CD1c-positive myeloid dendritic cell (primary cell): ENCODE measurements at regions not wholly inside any gene's neighbourhood (a gene's known extent, or its start where the extent isn't known, plus 50 kb on each side); places are given as distances from the start of the nearest gene placed in this dataset.
"Not testable (repeated sequence)": the region's sequence is repeated elsewhere in the genome, so short reads cannot be mapped to it uniquely, and the experiment has no call there.

Experiments used
- DNase-seq: peaks from one replicate; pipeline ENCODE4 v3.0.0-alpha.2; 2016; ENCODE audit errors: extremely low spot score

GRCh38 chr6:62819640-62820039 is 391.6 kb upstream of the FKBP1C start:
- no peak for DNase-seq

GRCh38 chr6:62808565-62809293 is 402.5 kb upstream of the FKBP1C start:
- DNase-seq = no peak

DNA sequence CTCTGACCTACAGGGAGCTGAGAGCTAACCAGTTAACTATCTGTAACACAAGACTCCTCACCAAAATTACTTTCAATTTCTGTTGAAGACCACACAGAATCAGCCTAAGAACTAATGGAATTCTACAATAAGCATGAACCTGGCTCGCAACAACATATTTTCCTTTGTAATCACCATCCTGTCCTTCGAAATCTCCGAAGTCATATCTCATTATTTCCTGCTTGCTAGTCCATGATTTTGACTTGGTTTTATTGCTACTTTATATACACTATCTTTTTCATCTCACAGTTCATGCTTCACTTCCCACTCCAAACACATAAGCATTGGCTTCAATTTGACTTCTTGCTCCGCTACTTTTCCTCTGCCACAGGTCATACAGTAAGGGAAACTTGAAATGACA is 405.8 kb upstream of the FKBP1C start:
- no peak for DNase-seq

- no peak for DNase-seq
Measured at GRCh38 chr6:62803094-62803493, 408.2 kb upstream of the FKBP1C start.

- DNase-seq = no peak
Measured at GRCh38 chr6:62797190-62797589, 414.1 kb upstream of the FKBP1C start.

DNA sequence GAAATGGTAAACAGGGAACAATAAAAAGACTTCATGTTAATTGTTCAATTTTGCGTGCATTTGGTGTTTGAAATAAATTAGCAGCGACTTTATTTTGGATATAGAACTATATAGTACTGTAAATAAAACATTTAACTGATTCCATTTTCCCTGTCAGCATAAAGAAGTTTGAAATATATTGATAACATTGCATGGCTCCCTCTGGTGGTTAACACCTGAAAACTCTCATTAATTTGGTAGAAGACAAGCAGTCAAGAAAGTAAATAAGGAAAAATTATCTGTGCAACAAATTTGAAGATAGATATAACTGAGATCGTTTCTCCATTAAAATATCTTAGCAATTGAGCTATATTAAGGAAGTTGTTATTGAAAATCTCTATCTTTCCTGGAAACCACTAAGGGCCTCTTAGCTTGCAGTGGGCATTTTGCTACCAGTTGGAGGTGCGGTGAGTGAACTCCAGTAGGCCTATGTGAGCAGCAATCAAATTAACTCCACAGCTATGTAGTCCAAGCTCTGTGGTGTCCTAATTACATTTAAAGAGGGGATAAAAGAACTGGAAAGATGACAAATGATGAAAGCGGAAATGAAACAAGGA is 435.7 kb upstream of the FKBP1C start:
- no peak for DNase-seq

DNA sequence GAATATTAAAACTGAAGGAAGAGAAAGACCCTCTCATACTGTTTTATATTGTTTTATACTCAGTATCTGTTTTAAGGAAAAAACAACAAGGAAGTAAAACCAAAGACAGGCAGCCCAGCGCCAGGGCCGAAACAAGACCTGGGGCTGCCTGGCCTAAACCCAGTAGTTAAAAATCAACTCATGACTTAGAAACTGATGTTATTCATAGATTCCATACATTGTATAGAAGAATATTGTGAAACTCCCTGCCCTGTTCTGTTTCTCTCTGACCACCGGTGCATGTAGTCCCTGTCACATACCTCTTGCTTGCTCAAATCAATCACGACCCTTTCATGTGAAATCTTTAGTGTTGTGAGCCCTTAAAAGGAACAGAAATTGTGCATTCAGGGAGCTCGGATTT is 445.1 kb upstream of the FKBP1C start:
- not testable (repeated sequence) for DNase-seq

DNA sequence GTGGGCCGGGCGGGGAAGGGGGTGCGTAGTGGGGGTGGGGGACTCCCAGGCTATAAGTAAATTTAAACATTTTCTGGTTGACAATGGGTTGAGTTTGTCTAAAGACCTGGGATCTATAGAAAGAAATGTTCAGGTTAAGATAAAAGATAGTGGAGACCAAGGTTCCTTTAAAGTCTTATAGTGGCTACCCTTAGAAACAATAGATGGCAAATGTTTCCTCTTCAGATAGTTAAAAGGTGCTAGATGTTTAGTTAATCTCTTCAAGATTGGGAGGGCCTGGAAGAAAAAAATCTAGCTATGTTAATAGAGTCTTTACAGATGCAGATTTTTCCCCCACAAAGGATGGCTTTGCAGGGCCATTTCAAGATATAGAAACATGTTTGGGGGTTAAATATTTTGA is 446.4 kb upstream of the FKBP1C start:
- DNase-seq = no peak

DNA sequence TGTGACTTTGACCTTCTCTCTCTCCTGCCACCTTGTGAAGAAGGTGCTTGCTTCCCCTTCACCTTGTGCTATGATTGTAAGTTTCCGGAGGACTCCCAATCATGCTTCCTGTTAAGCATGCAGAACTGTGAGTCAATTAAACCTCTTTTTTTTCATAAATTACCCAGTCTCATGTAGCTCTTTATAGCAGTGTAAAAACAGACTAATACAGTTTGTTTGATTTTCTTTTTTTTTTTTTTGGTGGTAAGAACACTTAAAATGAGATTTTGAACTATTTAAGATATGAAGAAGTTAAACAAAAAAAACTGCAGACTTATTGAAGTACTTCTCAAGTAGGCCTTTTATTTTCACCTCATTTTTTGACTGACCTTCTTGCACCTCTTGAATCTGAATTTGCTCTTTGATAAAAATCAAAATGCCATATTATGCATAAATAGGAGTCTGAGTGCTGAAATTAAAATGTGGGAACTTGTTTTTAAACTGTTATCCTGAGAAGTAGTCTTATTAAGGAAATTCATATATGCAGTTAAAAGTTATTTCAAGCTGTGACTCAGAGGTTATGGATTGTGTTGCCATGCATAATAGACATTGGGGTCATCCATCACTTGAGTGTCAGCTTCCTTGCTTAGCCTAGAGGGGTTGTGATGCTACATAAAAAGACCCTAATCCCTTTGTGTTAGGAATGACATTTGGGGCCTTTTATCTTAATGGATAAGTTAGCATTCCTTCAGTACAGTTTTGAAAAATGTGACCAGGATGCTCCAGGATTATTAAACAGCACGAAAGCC is 447.9 kb upstream of the FKBP1C start:
- no peak for DNase-seq

- DNase-seq = no peak
Measured at GRCh38 chr6:62746968-62747367, 460.9 kb upstream of the KHDRBS2 start.

DNA sequence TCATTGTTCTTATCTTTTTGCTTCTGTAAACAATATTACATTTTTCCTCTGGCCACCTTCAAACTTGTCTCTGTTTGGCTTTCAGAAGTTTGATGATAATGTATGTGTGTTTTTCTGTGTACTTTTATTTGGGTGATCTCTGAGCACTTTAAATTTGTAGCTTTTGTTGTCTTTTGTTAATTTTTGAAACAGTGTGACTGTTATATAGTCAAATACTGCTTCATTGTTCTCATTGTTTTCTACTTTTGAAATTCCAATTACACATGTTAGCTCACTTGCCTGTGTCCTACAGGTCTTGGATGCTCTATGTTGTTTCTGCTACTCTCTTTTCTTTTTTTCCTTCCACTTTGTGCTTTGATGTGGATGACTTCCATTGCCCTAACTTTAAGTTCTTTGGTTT is 460.1 kb upstream of the KHDRBS2 start:
- DNase-seq = no peak

- DNase-seq = no peak
Measured at GRCh38 chr6:62740596-62740995, 454.6 kb upstream of the KHDRBS2 start.

GRCh38 chr6:62740171-62740570 is 454.1 kb upstream of the KHDRBS2 start:
- no peak for DNase-seq

DNA sequence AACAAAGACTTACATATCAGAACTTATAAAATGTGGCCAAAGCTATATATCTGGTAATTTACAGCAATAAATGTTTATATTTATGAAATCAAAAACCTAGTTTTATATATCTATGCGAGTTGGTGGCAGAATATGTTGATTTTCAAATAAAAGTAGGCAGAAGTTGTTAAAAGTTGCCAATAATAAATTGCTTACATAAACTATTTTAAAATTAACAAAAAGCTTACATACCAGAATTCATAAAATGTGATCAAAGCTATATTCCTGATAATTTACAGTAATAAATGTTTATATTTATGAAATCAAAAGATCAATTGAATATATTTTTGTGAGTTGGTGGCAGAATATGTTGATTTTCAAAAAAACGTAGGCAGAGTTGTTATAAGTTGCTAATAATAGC is 451.8 kb upstream of the KHDRBS2 start:
- DNase-seq = no peak

- no peak for DNase-seq
Measured at GRCh38 chr6:62721408-62721807, 435.4 kb upstream of the KHDRBS2 start.

DNA sequence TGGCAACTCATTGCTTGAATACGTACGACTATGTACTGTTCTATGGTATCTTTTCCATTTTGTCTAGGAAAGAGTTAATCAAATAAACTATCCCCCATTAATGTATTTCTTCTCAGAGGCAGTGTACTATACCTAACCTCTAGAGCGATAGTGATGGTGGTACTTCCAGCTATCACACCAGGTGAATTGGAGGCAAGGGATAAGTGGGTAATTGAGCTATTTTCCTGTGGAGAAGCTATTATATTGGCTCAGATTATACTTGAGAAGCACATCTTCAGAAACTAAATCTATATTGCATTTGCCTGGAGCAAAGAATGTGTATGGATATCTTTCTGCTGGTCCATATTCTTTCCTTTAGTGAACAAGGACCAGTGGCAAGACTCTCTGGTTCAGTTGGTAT is 430.7 kb upstream of the KHDRBS2 start:
- DNase-seq = no peak

DNA sequence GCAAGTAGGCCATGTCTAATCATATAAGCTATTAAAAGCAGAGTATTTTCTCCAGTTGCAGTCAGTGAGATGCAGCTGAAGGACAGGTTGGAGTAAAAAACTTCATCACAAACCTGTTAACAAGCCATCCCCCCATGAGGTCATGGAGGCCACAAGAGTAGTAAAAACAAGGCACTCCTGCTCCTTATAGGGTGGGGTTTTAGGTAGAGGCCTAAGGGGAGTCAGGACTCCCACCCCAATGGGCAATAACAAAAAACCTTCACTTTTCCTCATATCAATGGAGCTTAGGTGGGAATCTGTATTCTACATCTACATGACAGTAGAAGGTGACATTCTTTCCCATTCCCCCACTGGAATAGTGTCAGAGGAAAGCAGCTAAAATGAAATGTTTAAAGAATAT is 428.1 kb upstream of the KHDRBS2 start:
- DNase-seq = no peak

DNA sequence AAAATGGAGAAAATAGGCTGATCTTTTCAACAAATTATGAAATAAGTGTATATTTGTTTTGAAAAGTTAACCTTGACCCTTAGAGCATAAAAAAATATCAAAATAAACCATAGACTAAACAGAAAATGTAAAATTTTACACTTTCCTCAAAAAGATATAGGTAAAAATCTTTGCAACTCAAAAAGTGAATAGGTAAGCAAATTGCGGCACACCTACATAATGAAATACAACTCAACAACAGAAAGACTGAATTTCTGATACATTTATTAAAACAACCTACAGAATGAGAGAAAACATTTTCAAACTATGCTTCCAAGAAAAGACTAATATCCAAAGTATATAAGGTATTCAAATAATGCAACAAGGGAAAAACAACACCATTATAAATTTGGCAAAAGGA is 425.7 kb upstream of the KHDRBS2 start:
- DNase-seq = no peak

GRCh38 chr6:62707914-62708313 is 421.9 kb upstream of the KHDRBS2 start:
- DNase-seq = no peak

DNA sequence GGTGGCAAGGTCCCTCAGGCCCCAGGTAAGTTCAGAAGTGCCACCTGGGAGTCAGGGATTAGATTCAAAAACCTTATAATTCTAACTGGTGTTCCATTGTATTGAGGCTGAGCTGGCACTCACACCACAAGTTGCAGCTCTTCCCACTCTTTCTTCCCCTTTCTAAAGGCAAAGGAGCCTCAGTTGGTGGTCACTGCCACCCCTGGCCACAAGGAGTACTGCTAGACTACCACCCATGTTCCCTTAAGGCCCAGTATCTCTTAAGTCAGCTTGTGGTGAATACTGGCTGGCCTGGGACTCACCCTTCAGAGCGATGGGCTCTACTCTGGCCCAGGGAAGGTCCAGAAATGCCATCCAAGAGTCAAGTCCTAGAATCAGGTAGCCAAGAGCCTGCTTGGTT is 421.1 kb upstream of the KHDRBS2 start:
- no peak for DNase-seq

DNA sequence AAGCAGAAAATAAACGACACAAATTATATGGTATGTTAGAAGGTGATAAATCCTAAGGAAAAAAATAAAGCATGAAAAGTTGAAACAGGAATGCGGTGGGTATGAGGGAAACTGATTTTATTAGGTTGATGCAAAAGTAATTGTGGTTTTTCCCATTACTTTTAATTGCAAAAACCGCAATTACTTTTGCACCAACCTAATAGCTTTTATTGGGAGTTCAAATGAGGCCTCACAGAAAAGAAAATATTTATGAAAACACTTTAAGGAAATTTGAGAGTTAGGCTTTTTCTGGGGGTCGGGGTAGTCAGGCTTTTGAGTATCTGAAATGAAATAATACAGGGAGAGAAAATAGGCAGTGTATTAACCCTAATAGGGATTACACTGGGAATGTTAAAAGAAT is 397.0 kb upstream of the KHDRBS2 start:
- DNase-seq = no peak

DNA sequence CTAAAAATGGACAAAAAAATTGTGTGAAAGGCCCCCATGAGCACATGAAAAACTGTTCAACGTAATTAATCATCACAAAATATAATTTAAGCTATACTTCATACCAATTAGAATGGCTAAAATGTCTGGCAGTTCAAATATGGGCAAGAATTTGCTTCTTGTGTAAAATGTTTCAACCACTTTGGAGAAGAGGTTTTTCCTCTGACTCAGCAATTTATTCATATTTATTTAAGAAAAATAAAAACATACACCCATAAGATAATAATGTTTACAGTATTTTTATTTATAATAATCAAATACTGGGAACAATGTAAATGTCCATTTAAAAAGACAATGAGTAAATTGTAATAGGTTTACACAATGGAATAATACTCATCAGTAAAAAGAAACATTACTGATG is 395.1 kb upstream of the KHDRBS2 start:
- no peak for DNase-seq

DNA sequence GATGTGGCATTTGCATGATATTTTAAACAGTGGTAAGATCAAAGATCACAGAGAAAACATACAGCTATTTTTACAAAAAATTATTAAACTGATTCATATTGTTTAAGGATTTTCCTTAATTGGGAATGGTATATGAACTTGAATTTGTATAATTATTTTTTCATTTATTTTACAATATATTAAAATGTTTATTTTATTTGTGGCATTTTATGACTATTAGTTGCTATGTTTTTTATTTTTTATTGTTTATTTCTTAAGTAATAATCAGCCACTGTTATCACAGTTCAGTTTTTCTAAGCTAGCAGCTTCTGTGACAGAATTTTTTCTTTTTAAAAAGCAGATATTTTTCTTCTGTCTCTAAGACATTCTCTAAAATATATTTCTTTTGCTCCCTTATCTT is 387.0 kb upstream of the KHDRBS2 start:
- no peak for DNase-seq
